ENCODE measurements at regions not wholly inside any gene's neighbourhood (a gene's known extent, or its start where the extent isn't known, plus 50 kb on each side); places are given as distances from the start of the nearest gene placed in this dataset.

- H3K36me3 ChIP-seq (ENCODE audit: control insufficient read depth, insufficient read depth, low read length), result no peaks in the 10 kb centered on the region
- H3K27ac ChIP-seq, result no peak overlapping the region
- H2AFZ ChIP-seq, result no peak overlapping the region
- H3K4me3 ChIP-seq (ENCODE audit: low read depth, low read length), result no peak overlapping the region
- H3K4me1 ChIP-seq, result no peaks in the 10 kb centered on the region
- no peaks in the 10 kb centered on the region for H3K79me2 ChIP-seq
- no peak overlapping the region for H3K4me2 ChIP-seq (ENCODE audit: low read length)
- H3K9ac ChIP-seq, result no peak overlapping the region
- no peaks in the 10 kb centered on the region for H3K9me3 ChIP-seq (ENCODE audit: control insufficient read depth, low read length)
- TF ChIP-seq, protein P1, sequence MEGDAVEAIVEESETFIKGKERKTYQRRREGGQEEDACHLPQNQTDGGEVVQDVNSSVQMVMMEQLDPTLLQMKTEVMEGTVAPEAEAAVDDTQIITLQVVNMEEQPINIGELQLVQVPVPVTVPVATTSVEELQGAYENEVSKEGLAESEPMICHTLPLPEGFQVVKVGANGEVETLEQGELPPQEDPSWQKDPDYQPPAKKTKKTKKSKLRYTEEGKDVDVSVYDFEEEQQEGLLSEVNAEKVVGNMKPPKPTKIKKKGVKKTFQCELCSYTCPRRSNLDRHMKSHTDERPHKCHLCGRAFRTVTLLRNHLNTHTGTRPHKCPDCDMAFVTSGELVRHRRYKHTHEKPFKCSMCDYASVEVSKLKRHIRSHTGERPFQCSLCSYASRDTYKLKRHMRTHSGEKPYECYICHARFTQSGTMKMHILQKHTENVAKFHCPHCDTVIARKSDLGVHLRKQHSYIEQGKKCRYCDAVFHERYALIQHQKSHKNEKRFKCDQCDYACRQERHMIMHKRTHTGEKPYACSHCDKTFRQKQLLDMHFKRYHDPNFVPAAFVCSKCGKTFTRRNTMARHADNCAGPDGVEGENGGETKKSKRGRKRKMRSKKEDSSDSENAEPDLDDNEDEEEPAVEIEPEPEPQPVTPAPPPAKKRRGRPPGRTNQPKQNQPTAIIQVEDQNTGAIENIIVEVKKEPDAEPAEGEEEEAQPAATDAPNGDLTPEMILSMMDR (IDR thresholded peaks at IDR 0.05), result no peak
- H3K27me3 ChIP-seq (ENCODE audit: control insufficient read depth, insufficient read depth, low read length), result no peaks in the 10 kb centered on the region
Measured at GRCh38 chr4:132312521-132312920, 836.6 kb upstream of the PCDH10 start.

GRCh38 chr4:132313852-132314251, 835.2 kb upstream of the PCDH10 start:
- Histone ChIP-seq H3K36me3 (ENCODE audit: control insufficient read depth, insufficient read depth, low read length) (no peaks in the 10 kb centered on the region), H3K27me3 (ENCODE audit: control insufficient read depth, insufficient read depth, low read length) (no peaks in the 10 kb centered on the region), H3K4me3 (ENCODE audit: low read depth, low read length) (no peak overlapping the region), H3K4me1 (no peaks in the 10 kb centered on the region), H3K9me3 (ENCODE audit: control insufficient read depth, low read length) (no peaks in the 10 kb centered on the region), H3K79me2 (no peaks in the 10 kb centered on the region), H3K9ac (no peak overlapping the region), H3K4me2 (ENCODE audit: low read length) (no peak overlapping the region), H2AFZ (no peak overlapping the region), H3K27ac (no peak overlapping the region)
- TF ChIP-seq, protein P1 (IDR thresholded peaks at IDR 0.05), result no peak

GRCh38 chr4:132316738-132317137, 832.4 kb upstream of the PCDH10 start:
- no peak overlapping the region for H3K27ac ChIP-seq
- no peak overlapping the region for H3K4me2 ChIP-seq (ENCODE audit: low read length)
- H3K36me3 ChIP-seq (ENCODE audit: control insufficient read depth, insufficient read depth, low read length), result no peaks in the 10 kb centered on the region
- H3K79me2 ChIP-seq, result no peaks in the 10 kb centered on the region
- no peaks in the 10 kb centered on the region for H3K27me3 ChIP-seq (ENCODE audit: control insufficient read depth, insufficient read depth, low read length)
- no peak overlapping the region for H3K9ac ChIP-seq
- TF ChIP-seq, protein P1 (IDR thresholded peaks at IDR 0.05), result no peak
- H2AFZ ChIP-seq, result no peak overlapping the region
- H3K9me3 ChIP-seq (ENCODE audit: control insufficient read depth, low read length), result no peaks in the 10 kb centered on the region
- H3K4me3 ChIP-seq (ENCODE audit: low read depth, low read length), result no peak overlapping the region
- no peaks in the 10 kb centered on the region for H3K4me1 ChIP-seq

DNA sequence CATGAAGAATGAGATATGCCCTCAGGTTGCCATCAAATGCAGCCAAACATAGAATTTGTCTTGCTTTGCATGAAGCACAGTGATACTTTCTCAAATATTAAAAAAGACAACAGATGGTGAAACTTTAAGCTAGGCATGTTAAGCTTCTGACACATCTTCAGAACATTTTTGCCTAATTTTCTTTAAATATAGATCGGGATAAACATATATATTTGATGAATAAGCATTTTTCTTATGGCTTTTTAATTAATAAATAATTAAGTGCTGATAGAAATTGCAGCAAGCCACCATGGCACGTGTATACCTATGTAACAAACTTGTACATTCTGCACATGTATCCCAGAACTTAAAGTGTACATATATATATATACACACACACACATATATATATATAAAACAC, 831.2 kb upstream of the PCDH10 start:
- H3K4me3 ChIP-seq (ENCODE audit: low read depth, low read length), result no peak overlapping the region

DNA sequence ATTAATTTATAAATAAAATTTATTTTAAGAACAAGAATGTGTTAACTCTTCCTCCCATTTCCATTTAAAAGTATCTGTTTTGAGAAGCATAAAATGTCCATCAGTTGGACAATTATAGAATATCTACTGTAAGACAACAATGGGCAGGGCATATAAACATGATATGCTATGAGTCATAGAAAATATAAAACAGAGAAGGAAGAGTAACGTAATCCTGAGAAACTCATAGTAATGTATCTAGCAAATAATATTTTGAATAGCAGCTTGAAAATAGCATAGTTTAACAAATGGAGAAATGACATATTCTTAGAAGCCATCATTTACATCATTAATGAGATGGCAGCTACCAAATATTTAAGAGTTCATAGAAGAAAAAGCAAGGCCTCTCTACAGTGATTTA, 820.3 kb upstream of the PCDH10 start:
- TF ChIP-seq, protein P1 (IDR thresholded peaks at IDR 0.05), result no peak
- H3K79me2 ChIP-seq, result no peaks in the 10 kb centered on the region
- no peak overlapping the region for H2AFZ ChIP-seq
- H3K27ac ChIP-seq, result no peak overlapping the region
- no peaks in the 10 kb centered on the region for H3K36me3 ChIP-seq (ENCODE audit: control insufficient read depth, insufficient read depth, low read length)
- no peaks in the 10 kb centered on the region for H3K27me3 ChIP-seq (ENCODE audit: control insufficient read depth, insufficient read depth, low read length)
- H3K9me3 ChIP-seq (ENCODE audit: control insufficient read depth, low read length), result no peaks in the 10 kb centered on the region
- H3K9ac ChIP-seq, result no peak overlapping the region
- H3K4me2 ChIP-seq (ENCODE audit: low read length), result no peak overlapping the region
- H3K4me3 ChIP-seq (ENCODE audit: low read depth, low read length), result no peak overlapping the region
- no peaks in the 10 kb centered on the region for H3K4me1 ChIP-seq

More for the DNA sequence above, 831.2 kb upstream of the PCDH10 start:
- Histone ChIP-seq H3K4me2 (ENCODE audit: low read length) (no peak overlapping the region), H3K9me3 (ENCODE audit: control insufficient read depth, low read length) (no peaks in the 10 kb centered on the region), H3K27me3 (ENCODE audit: control insufficient read depth, insufficient read depth, low read length) (no peaks in the 10 kb centered on the region), H3K9ac (no peak overlapping the region), H3K27ac (no peak overlapping the region), H2AFZ (no peak overlapping the region), H3K36me3 (ENCODE audit: control insufficient read depth, insufficient read depth, low read length) (no peaks in the 10 kb centered on the region), H3K79me2 (no peaks in the 10 kb centered on the region), H3K4me1 (no peaks in the 10 kb centered on the region)
- TF ChIP-seq, protein P1 (IDR thresholded peaks at IDR 0.05), result no peak
